ENCODE measurements at regions not wholly inside any gene's neighbourhood (a gene's known extent, or its start where the extent isn't known, plus 50 kb on each side); places are given as distances from the start of the nearest gene placed in this dataset.

DNA sequence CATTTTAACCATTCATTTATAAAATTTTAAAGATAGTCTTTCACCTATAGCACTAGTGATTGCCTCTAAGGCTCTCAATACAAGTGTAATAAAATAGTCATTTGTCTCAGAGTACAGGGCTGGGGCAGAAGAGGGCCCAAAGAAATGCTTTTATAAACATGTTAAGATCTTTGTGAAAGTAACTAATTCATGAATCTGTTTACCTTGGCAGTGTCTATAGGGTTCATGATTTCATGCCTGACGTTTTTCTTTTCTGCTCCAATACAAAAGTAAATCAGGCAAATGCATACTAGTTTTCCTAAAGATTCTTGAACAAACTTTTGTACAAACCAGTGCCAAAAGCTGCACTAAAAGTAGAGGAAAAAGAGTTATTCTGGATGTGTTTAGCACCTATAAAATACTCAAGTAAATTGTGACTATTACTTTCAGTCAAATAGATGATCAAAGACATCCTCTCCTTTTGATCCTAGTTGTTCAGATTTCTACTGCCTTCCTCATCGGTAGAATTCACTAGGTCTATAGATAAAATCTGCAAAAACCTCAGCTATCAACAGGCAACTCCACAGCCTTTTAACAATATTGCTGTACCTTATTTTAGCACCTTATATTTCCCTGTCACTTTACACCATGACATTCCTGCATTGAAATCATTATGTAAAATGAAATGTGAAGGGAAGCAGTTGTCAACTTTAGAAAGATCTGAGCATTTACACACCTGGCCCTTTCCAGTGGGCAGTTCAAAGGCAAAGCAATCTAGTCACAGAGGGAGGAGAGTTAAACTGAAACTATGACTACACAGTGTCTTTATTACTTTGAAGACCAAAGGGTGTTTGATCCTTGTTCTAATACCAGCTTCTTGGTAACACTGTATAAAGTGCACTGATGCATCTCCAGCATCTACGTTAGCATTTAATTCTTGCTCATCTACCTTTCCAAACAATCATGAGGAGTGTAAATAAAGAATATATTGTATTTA is 100.0 kb upstream of the MED13 start (continued):
- TF ChIP-seq, protein P1, sequence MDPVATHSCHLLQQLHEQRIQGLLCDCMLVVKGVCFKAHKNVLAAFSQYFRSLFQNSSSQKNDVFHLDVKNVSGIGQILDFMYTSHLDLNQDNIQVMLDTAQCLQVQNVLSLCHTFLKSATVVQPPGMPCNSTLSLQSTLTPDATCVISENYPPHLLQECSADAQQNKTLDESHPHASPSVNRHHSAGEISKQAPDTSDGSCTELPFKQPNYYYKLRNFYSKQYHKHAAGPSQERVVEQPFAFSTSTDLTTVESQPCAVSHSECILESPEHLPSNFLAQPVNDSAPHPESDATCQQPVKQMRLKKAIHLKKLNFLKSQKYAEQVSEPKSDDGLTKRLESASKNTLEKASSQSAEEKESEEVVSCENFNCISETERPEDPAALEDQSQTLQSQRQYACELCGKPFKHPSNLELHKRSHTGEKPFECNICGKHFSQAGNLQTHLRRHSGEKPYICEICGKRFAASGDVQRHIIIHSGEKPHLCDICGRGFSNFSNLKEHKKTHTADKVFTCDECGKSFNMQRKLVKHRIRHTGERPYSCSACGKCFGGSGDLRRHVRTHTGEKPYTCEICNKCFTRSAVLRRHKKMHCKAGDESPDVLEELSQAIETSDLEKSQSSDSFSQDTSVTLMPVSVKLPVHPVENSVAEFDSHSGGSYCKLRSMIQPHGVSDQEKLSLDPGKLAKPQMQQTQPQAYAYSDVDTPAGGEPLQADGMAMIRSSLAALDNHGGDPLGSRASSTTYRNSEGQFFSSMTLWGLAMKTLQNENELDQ (CRISPR knock-in tag; IDR thresholded peaks at IDR 0.05; ENCODE audit: borderline replicate concordance): no peak
- no peak for TF ChIP-seq TEAD3 (CRISPR knock-in tag; optimal IDR thresholded peaks at IDR 0.05; ENCODE audit: borderline replicate concordance)
- no peak for TF ChIP-seq ZNF260 (CRISPR knock-in tag; IDR thresholded peaks at IDR 0.05; ENCODE audit: borderline replicate concordance, low read depth)
- TF ChIP-seq ZNF121 (CRISPR knock-in tag; IDR thresholded peaks at IDR 0.05): 0 out of 2 replicates have a peak, but pooled peaks have one; percentile 23
- TF ChIP-seq, protein P2, sequence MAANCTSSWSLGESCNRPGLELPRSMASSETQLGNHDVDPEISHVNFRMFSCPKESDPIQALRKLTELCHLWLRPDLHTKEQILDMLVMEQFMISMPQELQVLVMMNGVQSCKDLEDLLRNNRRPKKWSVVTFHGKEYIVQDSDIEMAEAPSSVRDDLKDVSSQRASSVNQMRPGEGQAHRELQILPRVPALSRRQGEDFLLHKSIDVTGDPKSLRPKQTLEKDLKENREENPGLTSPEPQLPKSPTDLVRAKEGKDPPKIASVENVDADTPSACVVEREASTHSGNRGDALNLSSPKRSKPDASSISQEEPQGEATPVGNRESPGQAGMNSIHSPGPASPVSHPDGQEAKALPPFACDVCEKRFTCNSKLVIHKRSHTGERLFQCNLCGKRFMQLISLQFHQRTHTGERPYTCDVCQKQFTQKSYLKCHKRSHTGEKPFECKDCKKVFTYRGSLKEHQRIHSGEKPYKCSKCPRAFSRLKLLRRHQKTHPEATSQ (CRISPR knock-in tag; IDR thresholded peaks at IDR 0.05; ENCODE audit: borderline replicate concordance): 0 out of 2 replicates have a peak, but pooled peaks have one; percentile 26
- no peak for TF ChIP-seq ELF3 (CRISPR knock-in tag; IDR thresholded peaks at IDR 0.05)
- peak; percentile 87 for TF ChIP-seq TCF7 (IDR thresholded peaks at IDR 0.05; ENCODE audit: low read depth)
- no peak for TF ChIP-seq RFX5 (IDR thresholded peaks at IDR 0.05; ENCODE audit: low read depth, low read length)
- TF ChIP-seq POLR2AphosphoS2 (IDR thresholded peaks at IDR 0.05; ENCODE audit: low read depth, low read length): no peak
- no peak for TF ChIP-seq SIX1 (CRISPR knock-in tag; IDR thresholded peaks at IDR 0.05; ENCODE audit: borderline replicate concordance)
- TF ChIP-seq, protein P3, sequence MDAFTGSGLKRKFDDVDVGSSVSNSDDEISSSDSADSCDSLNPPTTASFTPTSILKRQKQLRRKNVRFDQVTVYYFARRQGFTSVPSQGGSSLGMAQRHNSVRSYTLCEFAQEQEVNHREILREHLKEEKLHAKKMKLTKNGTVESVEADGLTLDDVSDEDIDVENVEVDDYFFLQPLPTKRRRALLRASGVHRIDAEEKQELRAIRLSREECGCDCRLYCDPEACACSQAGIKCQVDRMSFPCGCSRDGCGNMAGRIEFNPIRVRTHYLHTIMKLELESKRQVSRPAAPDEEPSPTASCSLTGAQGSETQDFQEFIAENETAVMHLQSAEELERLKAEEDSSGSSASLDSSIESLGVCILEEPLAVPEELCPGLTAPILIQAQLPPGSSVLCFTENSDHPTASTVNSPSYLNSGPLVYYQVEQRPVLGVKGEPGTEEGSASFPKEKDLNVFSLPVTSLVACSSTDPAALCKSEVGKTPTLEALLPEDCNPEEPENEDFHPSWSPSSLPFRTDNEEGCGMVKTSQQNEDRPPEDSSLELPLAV (CRISPR knock-in tag; conservative IDR thresholded peaks at IDR 0.05; ENCODE audit: low read depth): no peak
- TF ChIP-seq ZBTB7B (CRISPR knock-in tag; IDR thresholded peaks at IDR 0.05): no peak
- TF ChIP-seq, protein P4, sequence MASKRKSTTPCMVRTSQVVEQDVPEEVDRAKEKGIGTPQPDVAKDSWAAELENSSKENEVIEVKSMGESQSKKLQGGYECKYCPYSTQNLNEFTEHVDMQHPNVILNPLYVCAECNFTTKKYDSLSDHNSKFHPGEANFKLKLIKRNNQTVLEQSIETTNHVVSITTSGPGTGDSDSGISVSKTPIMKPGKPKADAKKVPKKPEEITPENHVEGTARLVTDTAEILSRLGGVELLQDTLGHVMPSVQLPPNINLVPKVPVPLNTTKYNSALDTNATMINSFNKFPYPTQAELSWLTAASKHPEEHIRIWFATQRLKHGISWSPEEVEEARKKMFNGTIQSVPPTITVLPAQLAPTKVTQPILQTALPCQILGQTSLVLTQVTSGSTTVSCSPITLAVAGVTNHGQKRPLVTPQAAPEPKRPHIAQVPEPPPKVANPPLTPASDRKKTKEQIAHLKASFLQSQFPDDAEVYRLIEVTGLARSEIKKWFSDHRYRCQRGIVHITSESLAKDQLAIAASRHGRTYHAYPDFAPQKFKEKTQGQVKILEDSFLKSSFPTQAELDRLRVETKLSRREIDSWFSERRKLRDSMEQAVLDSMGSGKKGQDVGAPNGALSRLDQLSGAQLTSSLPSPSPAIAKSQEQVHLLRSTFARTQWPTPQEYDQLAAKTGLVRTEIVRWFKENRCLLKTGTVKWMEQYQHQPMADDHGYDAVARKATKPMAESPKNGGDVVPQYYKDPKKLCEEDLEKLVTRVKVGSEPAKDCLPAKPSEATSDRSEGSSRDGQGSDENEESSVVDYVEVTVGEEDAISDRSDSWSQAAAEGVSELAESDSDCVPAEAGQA (IDR thresholded peaks at IDR 0.05; ENCODE audit: low read depth): no peak
- TF ChIP-seq, protein P4 (CRISPR knock-in tag; IDR thresholded peaks at IDR 0.05; ENCODE audit: borderline replicate concordance): no peak
- TF ChIP-seq, protein P5, sequence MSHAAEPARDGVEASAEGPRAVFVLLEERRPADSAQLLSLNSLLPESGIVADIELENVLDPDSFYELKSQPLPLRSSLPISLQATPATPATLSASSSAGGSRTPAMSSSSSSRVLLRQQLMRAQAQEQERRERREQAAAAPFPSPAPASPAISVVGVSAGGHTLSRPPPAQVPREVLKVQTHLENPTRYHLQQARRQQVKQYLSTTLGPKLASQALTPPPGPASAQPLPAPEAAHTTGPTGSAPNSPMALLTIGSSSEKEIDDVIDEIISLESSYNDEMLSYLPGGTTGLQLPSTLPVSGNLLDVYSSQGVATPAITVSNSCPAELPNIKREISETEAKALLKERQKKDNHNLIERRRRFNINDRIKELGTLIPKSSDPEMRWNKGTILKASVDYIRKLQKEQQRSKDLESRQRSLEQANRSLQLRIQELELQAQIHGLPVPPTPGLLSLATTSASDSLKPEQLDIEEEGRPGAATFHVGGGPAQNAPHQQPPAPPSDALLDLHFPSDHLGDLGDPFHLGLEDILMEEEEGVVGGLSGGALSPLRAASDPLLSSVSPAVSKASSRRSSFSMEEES (CRISPR knock-in tag; IDR thresholded peaks at IDR 0.05): no peak

Measured in HepG2 (cell line).